ENCODE measurements at regions not wholly inside any gene's neighbourhood (a gene's known extent, or its start where the extent isn't known, plus 50 kb on each side); places are given as distances from the start of the nearest gene placed in this dataset.
"Not testable (repeated sequence)": the region's sequence is repeated elsewhere in the genome, so short reads cannot be mapped to it uniquely, and the experiment has no call there.

DNA sequence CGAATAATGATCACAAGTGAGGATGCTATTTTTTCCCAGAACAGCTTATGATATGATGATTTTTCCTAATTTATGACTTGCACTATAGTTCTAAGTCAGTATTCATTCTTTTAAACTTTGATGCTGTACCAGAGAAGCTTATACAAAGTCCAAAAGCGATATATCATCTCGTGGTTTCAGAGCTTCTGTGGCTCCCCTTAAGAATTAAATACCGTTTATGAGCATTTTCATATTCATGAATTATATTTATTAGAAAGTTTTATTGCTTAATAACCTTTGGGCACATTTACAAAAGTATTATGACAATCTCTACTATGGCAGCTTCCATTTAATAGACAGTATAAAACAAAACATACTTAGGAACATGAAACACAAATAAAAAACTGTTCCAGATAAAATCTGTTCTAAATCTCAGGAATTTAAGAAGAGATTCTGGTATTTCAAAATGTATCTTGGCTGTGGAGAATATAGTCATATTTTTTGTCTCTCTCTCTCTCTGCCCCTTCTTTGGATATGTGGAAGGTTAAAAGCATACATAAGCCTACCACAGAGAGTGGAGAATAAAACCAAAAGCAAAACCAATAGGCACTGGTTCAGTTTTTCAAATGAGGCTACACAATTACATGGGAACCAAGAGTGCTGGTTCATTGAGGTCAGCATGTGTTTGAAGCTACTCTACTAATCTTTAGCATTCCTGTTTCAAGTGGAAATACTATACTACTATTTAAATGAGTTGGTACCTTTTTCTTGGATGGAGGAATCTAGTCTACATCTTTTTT lies 884.5 kb upstream of the GJE1 start:
- DNase-seq (ENCODE audit: low spot score): no peak

DNA sequence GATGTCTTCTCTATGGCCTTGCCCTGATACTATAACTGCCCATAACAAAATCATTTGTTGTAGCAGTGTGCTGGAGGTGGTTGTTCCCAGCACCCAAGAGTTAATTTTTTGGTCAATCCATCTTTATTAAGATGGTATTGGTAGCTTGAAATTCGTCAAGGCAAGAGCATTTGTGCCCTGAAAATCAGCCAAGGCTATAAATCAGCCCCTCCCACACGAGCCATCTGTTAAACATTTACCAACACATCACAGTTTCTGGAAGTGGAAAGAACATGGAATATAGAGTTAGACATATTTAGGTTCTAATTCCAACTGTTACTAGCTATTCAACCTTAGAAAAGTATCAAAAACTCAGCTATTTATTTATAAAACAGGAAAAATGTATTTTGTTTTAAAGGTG lies 888.4 kb upstream of the GJE1 start:
- no peak for DNase-seq (ENCODE audit: low spot score)

DNA sequence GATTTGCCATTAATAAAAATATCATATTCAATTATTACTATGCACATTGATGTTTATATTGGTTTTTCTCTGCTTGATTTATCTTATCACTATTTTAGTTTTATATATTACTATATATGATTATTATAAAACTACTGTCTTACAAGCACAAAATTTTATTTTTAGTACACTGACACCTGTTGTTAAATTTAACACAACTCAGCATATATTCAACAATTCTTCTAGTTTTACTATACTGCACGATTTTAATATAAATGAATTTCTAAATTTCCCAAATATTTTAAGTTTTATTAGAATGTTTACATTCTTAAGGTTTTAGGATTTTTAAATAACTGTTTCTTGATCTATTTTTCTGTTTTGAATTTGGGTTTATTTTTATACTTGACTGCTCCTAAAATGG lies 889.8 kb upstream of the GJE1 start:
- no peak for DNase-seq (ENCODE audit: low spot score)

DNA sequence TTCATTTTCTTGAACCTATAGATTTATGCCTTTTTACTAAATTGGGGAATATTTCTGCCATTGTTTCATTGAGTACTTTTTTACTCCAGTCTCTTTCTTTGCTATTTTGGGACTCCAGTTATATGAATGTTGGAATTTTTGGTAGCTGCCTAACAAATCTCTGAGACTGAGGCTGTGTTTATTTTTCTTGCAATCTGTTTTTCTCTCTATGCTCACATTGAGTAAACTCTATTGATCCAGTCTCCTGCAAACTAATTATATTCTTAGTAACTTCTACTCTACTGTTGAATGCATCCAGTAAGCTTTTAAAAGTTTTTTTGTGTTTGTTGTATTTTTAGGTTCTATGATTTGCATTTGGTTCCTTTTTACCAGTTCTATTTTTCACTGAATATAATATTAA lies 903.4 kb upstream of the GJE1 start:
- no peak for DNase-seq (ENCODE audit: low spot score)

DNA sequence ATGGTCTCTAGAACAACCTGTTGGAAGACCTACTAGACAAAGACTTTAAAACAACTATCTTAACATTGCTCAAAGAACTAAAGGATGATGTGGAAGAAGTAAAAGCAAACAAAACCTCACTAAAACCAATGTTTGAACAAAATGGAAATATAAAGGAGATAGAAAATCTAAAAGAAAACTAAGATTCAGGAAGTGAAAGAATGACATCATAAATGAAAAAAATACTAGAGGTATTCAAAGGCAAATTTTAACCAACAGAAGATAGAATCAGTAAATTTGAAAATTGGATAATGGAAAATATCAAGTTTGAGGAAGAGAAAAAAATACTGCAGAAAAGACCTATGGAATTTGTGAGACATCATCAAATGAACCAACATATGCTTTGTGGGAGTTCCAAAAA lies 914.1 kb upstream of the GJE1 start:
- DNase-seq (ENCODE audit: low spot score): no peak

DNA sequence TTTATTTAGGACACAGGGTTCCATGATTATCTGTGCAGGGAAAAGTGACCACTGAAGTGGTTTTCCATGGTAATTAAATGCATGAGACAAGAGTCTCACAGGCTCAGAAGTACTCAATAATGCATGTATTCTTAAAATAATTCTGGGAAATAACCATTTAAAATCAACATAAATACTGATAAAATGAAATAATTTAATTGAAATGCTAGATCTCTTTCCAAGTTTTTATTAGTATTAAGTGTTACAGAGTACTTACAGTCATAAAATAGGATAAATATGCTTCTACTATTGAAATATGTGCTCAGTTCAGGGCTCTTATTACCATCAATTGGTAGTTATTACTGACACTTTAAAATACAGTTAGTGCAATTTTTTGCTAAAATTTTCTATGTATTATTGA lies 916.0 kb upstream of the GJE1 start:
- no peak for DNase-seq (ENCODE audit: low spot score)

DNA sequence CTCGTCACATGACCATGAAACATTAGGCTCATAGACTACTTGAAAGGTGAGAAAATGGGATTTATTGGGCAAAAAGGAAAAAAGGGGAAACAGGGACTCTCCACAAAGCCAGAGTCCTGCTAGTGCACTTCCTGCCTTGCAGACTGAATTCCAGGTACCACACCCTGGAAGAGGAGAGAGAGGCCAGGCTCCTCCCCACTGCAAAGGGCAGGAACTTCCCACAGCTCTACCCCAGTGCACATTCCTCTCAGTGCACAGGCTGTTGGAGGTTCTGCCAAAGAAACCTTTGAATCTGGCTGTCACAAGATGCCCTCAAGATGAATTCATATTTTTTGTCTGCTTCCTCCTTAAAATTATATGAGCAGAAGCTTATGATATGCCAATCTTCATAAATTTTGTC lies 920.4 kb upstream of the GJE1 start:
- no peak for DNase-seq (ENCODE audit: low spot score)

DNA sequence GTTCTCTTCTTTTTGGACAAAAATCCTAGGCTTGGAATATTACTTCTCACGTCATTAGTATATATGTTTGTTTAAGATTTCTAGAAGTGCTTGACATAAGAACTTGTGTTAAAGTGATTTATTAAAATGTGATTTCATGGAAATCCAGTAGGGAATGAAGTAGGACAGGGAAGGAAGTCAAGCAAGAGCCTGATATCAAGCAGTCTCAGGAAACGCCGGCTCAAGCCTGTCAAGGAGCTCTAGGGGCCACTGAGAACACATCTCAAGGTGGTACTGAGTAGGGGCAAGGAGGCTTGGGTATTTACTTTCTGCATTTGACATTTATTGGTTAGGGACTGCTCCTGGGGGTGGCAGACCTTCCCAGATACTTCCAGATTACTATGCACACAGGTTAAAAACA lies 920.9 kb upstream of the GJE1 start:
- no peak for DNase-seq (ENCODE audit: low spot score)

DNA sequence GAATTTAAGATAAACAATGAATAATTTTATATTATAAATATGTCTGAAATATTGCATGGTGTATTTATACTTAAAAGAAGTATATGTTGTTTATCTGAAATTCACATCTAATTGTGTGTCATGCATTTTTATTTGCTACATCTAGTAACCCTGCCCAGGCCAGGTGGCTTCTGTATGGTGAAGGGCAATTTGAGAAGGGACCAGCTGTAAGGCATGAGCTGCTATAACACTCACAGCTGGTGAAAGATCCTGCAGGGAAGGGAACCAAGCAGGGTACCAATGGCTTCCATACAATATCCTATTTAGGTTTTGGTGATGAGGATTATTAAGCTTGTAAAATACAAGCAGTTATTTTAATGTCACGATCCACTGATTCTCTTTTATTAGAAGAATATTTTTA lies 921.8 kb upstream of the GJE1 start:
- no peak for DNase-seq (ENCODE audit: low spot score)

DNA sequence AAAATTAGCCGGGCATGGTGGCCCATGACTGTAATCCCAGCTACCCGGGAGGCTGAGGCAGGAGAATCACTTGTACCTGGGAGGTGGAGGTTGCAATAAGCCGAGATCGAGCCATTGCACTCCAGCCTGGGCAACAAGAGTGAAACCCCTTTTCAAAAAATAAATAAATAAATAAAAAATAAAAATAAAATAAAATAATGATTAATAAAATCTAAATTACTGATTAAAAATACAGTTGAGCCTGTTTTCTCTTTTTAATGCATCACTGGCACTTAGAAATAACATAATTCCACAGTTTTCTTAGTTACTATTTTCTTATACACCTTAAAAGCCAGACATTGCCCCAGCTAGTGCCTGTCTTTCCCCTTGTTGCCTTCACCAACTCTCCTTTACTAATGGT lies 922.8 kb upstream of the GJE1 start:
- no peak for DNase-seq (ENCODE audit: low spot score)

DNA sequence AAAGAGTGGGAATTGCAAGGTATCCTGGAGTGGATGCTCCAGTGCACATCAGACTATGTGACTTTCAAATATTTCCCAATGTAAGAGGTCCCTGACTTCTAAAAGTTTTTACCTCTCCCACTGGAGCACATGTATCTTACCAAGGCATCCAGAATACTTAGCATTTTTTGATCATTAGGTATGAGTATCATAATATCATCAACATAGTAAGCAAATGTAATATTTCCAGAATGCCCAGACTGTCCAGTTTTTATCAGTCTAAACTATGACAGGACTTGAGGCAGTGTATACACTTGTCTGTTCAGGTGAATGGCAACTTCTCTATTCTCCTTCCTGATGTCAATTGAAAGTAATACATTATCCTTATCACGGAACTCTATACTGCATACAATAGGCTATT lies 924.6 kb upstream of the GJE1 start:
- DNase-seq (ENCODE audit: low spot score): no peak

DNA sequence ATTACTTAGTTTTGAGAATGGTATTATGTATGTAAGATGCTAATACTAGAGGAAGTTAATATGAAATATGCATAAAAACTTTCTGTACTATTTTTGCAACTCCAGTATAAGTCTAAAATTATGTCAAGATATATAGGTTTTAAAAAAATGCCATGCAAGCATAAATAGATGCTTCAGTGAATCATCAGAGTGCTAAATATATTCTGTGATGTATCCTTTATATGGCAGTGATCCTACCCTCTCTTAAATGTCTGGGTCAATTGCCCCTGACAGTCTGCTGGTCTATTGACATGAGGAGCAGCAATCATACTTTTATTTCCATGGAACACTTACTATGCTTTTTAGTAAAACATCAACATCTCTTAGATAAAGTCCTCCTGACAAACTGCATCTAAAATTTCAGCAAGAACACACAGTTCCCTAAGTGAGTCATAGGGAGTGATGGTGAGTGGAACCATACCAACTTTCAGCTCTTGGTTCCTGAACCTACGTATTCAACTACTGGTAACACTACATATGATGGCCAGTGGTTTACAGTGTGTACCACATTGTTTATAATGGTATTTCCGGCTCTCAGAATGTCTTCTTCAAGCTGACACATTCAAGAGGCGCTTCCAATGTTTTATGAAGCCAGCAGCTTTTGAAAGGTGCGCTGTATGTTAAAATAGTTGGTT lies 928.7 kb upstream of the GJE1 start:
- no peak for DNase-seq (ENCODE audit: low spot score)

DNA sequence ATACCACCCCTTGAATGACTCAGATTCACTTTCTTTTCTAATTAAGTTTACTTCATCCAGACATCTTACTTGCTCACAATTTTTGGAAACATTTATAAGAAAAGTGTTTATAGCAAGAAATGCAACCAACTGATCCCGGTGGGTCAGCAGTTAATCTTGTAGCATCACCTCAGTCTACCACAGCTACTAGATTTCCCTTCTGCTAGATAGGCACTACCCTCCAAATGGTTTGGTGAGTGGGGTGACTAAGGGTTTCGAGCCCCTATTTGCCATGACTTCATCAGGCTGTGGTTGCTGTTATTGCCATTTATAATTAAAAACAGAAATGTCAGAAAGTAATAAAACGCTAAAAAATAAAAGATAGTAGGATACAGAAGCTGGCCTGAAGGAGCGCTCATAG lies 930.1 kb upstream of the GJE1 start:
- no peak for DNase-seq (ENCODE audit: low spot score)

DNA sequence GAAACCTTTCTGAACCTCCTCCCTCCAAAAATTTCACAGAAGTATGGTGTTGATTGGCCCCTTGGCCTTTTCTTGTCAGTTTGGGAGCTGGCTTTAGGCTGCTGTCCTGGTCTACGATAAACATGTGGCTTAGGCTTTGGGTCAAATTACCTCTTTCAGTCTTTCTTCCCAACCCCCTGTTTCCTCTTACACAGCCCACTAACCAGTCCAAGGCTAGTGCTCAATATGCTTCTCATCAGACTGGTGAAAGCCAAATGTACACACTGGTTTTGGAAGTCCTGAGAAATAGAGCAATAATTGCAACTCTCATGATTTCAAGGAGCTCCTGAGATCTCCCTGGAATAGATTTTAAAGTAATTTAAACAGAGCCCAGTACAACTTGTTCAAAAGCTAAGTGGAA lies 933.7 kb upstream of the GJE1 start:
- no peak for DNase-seq (ENCODE audit: low spot score)

DNA sequence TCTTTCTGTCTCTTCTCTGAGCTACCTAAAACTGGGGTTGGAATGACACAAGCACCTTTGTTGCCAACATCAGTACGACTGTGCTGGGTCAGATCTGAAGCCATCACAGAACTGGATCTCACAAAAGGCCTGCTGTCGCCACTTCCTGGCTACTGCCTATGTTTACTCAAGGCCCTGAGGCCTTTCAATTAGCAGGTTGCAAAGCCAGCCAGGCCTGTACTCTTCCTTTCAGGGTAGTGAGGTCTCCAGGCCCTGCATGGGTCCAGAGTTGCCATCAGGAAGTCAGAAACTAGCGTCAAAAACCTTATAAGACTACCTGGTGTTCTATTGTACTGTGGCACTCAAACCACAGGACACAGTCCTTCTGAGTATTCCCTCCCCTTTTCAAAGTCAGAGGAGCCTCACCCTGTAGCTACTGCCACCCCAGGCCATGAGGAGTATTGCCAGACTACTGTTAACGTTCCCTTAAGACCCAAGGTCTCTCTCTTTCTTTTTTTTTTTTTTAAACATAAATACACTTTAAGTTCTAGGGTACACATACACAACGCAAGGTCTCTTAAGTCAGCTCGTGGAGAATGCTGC lies 937.4 kb upstream of the GJE1 start:
- DNase-seq (ENCODE audit: low spot score): no peak

DNA sequence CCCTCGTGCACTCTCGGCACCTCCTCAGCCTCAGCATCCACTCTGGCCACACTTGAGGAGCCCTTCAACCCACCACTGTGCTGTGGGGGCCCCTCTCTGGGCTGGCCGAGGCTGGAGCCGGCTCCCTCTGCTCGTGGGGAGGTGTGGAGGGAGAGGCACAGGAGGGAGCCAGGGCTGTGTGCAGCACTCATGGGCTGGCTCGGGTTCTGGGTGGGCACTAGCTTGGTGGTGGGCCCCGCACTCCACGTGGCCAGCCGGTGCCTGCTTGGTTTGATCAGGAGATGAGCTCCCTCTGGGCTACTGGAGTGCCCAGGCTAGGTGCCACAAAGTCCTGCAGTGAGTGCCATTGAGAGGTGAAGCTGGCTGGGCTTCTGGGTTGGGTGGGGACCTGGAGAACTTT lies 949.4 kb upstream of the GJE1 start:
- DNase-seq (ENCODE audit: low spot score): no peak

DNA sequence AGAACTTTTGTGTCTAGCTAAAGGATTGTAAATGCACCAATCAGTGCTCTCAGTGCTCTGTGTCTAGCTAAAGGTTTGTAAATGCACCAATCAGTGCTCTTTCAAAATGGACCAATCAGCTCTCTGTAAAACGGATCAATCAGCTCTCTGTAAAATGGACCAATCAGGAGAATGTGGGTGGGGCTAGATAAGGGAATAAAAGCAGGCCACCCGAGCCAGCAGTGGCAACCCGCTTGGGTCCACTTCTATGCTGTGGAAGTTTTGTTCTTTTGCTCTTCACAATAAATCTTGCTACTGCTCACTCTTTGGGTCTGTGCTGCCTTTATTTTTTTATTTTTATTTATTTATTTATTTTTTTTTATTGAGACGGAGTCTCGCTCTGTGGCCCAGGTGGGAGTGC lies 957.3 kb upstream of the GJE1 start:
- not testable (repeated sequence) for DNase-seq (ENCODE audit: low spot score)

DNA sequence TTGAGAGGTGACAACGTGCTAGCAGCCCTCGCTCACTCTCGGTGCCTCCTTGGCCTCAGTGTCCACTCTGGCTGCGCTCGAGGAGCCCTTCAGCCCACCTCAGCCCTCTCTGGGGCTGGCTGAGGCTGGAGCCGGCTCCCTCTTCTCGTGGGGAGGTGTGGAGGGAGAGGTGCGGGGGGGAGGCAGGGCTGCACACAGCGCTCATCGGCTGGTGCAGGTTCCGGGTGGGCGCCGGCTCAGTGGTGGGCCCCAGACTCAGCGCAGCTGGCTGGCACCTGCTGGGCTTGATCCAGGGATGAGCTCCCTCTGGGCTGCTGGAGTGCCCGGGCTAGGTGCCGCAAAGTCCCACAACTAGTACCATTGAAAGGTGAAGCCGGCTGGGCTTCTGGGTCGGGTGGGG lies 957.8 kb upstream of the GJE1 start:
- no peak for DNase-seq (ENCODE audit: low spot score)

DNA sequence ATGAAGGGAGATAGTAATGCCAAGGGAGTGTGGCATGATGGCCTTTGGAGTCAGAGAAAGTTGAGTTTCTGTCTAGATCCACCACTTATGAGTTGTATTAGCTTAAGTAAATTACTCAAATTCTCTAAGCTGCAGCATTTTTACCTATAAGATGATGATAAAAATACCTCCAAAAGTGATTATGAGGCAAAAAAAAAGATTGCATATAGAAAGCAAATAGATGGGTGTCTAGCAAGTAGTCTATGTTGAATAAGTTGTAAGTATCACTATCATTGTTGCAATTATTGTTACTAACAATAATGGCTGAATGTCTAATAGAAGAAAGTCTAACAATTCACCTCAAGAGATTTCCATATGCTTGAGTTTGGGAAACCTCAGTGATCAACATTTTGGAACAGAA lies 959.2 kb upstream of the GJE1 start:
- no peak for DNase-seq (ENCODE audit: low spot score)

DNA sequence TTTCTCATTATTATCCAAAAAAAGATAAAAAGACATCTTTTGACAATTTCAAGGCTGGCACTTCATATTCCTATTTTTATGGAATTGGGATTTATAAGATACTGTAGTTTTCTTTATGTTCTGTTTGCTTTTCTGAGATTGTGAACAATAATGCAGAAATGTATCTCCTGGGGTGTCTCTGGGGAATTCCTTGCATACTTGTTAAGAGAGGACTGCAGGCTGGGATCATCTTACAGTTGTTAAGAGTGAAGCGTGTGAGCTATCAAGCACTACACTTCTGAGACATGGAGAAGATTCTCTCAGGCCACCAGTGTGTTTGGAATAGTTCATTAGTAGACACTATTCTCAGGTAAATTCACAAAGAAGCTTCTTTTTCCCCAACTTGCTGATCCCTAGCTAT lies 963.3 kb upstream of the GJE1 start:
- DNase-seq (ENCODE audit: low spot score): no peak

DNA sequence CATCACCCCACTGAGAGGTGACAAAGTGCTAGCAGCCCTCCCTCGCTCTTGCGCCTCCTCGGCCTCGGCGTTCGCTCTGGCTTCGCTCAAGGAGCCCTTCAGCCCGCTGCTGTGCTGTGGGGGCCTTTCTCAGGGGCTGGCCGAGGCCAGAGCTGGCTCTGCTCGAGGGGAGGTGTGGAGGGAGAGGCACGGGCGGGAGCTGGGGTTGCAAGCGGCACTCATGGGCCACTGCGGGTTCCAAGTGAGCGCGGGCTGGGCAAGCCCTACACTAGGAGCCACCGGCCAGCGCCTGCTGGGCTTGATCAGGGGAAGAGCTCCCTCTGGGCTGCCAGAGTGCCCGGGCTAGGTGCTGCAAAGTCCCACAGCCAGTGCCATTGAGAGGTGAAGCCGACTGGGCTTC lies 964.8 kb upstream of the GJE1 start:
- no peak for DNase-seq (ENCODE audit: low spot score)

DNA sequence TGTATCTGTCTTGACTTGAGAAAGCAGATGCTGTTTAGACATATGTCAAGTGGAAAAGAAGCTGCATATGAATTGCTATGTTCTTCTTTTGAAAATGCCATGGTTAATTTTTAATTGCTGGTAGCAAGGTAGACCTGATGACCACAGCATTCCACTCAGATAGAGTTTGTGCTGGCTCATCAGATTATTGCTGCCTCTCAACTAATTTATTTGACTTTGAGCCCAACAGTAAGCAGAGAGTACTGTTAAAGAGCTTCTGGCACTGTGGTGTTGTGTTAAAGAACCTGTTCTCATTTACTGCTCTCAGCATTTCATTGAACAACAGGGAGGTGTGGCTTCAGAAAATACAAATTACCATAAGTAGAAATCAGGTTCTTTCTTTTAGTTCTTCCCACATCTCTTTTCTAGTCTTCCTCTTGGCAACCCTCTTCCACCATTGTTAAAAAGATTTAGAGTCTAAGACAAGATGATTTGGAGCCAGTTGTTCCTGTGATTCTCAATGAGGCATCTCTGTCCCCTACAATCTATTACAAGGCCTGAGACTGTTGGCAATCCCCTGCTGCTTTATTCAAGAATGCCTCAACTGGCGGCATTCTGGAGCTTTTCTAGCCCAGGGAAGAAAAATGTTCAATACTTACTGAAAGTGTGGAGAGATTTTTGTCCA lies 967.6 kb upstream of the GJE1 start:
- DNase-seq (ENCODE audit: low spot score): no peak

DNA sequence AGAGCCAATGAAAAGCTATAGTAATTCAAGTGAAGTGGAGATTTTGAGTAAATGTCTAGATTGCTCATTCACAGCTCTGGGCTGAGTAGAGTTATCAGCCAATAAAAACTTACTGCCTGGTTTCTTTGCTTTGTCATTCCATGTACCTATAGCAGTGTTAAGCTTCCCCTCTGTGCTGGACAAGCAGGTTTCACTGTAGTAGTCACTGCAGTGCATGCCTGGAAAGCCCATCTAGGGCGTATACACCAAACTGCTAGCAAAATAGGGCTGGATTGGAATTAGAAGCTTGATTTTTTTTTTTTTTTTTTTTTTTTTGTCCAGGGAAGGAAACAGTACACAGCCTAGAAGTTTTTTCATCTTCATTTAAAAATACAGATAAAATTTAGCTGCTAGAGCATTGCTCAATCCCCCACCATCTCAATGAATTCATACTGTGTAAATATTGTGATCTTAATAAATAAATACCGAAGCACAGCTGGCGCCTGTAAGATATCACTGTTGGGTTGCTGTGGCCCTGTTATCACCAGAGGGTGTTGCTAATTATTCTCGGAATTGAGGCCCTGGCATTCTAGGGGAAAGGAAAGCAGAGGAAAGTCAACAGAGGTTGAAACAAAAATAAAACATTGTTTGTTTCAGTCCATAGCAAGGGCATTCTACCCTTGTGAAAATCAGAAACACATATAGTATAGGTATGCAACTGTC lies 968.5 kb upstream of the GJE1 start:
- no peak for DNase-seq (ENCODE audit: low spot score)

Measured in D341Med (cell line).